IPS-18c (cell line): ENCODE measurements at regions not wholly inside any gene's neighbourhood (a gene's known extent, or its start where the extent isn't known, plus 50 kb on each side); places are given as distances from the start of the nearest gene placed in this dataset.
"Not testable (repeated sequence)": the region's sequence is repeated elsewhere in the genome, so short reads cannot be mapped to it uniquely, and the experiment has no call there.

Source experiments
- H3K4me3 ChIP-seq: 2 replicates; pipeline ENCODE4 v1.7.0; 2013; ENCODE audit warnings: low read depth, mild to moderate bottlenecking, low read length, moderate library complexity; ENCODE audit not compliant: insufficient read depth
- H3K9me3 ChIP-seq: one replicate; pipeline ENCODE4 v1.6.1; 2013; ENCODE audit warnings: mild to moderate bottlenecking, low read length, moderate library complexity; ENCODE audit not compliant: control insufficient read depth, insufficient read depth

- no peaks in the 10 kb centered on the region for H3K9me3 ChIP-seq
- H3K4me3 ChIP-seq: no peak overlapping the region
These were observed 521.8 kb downstream of the RMST start for GRCh38 chr12:97984436-97984835.

- Histone ChIP-seq H3K9me3 (no peaks in the 10 kb centered on the region), H3K4me3 (no peak overlapping the region)
These were observed 522.5 kb downstream of the RMST start for GRCh38 chr12:97984974-97985580.

- Histone ChIP-seq H3K9me3 (no peaks in the 10 kb centered on the region), H3K4me3 (no peak overlapping the region)
These were observed 523.2 kb downstream of the RMST start for GRCh38 chr12:97985834-97986233.

GRCh38 chr12:97988588-97988987 lies 526.0 kb downstream of the RMST start:
- not testable (repeated sequence) for H3K4me3 ChIP-seq, H3K9me3 ChIP-seq

GRCh38 chr12:97989366-97989940 lies 525.9 kb upstream of the TMPO start:
- no peaks in the 10 kb centered on the region for H3K9me3 ChIP-seq

GRCh38 chr12:97994746-97995484 lies 520.5 kb upstream of the TMPO start:
- no peak overlapping the region for H3K4me3 ChIP-seq
- H3K9me3 ChIP-seq: no peaks in the 10 kb centered on the region

More at GRCh38 chr12:97989366-97989940, 525.9 kb upstream of the TMPO start:
- no peak overlapping the region for H3K4me3 ChIP-seq

- Histone ChIP-seq H3K4me3 (no peak overlapping the region), H3K9me3 (no peaks in the 10 kb centered on the region)
These were observed 519.8 kb upstream of the TMPO start for GRCh38 chr12:97995559-97995958.

- H3K9me3 ChIP-seq: no peaks in the 10 kb centered on the region
- H3K4me3 ChIP-seq: no peak overlapping the region
These were observed 514.0 kb upstream of the TMPO start for GRCh38 chr12:98001430-98001829.

- no peaks in the 10 kb centered on the region for H3K9me3 ChIP-seq
- H3K4me3 ChIP-seq: no peak overlapping the region
These were observed 512.4 kb upstream of the TMPO start for GRCh38 chr12:98002887-98003493.

- no peaks in the 10 kb centered on the region for H3K9me3 ChIP-seq
- H3K4me3 ChIP-seq: no peak overlapping the region
These were observed 507.4 kb upstream of the TMPO start for GRCh38 chr12:98007963-98008362.

- Histone ChIP-seq H3K9me3 (no peaks in the 10 kb centered on the region), H3K4me3 (no peak overlapping the region)
These were observed 501.8 kb upstream of the TMPO start for GRCh38 chr12:98013560-98013959.

- Histone ChIP-seq H3K9me3 (peaks cover 2% of the 10 kb centered on the region), H3K4me3 (no peak overlapping the region)
These were observed 496.6 kb upstream of the TMPO start for GRCh38 chr12:98018836-98019235.

GRCh38 chr12:98020376-98020775 lies 495.0 kb upstream of the TMPO start:
- Histone ChIP-seq H3K9me3 (peaks cover 2% of the 10 kb centered on the region), H3K4me3 (no peak overlapping the region)

GRCh38 chr12:98022961-98023360 lies 492.4 kb upstream of the TMPO start:
- Histone ChIP-seq H3K9me3 (peaks cover 2% of the 10 kb centered on the region), H3K4me3 (no peak overlapping the region)

GRCh38 chr12:98037401-98038140 lies 477.8 kb upstream of the TMPO start:
- peaks cover 2% of the 10 kb centered on the region for H3K9me3 ChIP-seq
- H3K4me3 ChIP-seq: no peak overlapping the region

GRCh38 chr12:98042668-98043067 lies 472.7 kb upstream of the TMPO start:
- no peaks in the 10 kb centered on the region for H3K9me3 ChIP-seq
- H3K4me3 ChIP-seq: no peak overlapping the region

- Histone ChIP-seq H3K9me3 (no peaks in the 10 kb centered on the region), H3K4me3 (no peak overlapping the region)
These were observed 470.0 kb upstream of the TMPO start for GRCh38 chr12:98045395-98045794.
